GM19025 (cell line): ENCODE measurements at regions not wholly inside any gene's neighbourhood (a gene's known extent, or its start where the extent isn't known, plus 50 kb on each side); places are given as distances from the start of the nearest gene placed in this dataset.
"Not testable (repeated sequence)": the region's sequence is repeated elsewhere in the genome, so short reads cannot be mapped to it uniquely, and the experiment has no call there.

Source experiments
- ATAC-seq: cut with Tn5 transposase; IDR thresholded peaks from one replicate; pipeline ENCODE4 v1.9.1; 2021; ENCODE audit warnings: mild to moderate bottlenecking, low read depth, moderate library complexity; ENCODE audit not compliant: unreplicated experiment

DNA sequence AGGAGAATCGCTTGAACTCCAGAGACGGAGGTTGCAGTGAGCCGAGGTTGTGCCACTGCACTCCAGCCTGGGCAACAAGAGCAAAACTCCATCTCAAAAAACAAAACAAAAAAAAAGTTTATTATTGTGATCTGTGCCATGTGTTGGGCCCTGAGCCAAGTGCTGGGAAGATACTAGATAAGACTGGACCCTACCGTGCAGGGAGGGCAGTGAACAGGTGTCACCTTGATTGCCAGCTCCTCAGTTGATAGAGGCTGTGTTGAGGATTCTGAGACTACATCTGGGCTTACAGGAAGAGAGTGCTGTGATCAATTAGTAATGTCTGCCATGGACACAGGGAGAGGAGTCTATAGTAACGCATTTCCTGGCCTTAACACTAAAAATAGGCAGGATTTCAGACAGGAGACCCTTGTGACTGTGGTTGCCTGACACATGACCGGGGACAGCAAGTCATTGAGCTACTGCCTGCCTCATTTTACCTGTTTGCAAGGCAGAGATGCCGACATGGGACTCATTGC is 201.5 kb downstream of the C9orf50 start:
- no peak for ATAC-seq

DNA sequence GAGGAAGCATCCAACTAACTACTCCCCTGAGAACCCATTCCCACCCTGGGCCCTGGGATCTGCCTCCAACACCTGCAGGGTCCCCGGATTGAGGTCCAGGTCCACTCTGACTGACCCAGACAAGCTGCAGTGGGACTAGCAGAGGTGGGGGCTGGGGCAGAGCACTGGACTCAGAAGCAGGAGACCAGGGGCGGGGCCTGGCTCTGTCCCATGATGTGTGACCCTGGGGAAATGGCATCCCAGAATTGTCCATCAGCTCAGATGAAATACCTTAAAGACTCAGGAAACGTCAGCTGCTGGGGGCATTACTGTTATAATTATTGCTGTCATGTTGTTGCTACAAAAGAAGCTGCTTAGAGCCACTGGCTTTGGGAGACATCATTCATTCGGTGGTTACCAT is 202.4 kb downstream of the C9orf50 start:
- ATAC-seq = no peak

DNA sequence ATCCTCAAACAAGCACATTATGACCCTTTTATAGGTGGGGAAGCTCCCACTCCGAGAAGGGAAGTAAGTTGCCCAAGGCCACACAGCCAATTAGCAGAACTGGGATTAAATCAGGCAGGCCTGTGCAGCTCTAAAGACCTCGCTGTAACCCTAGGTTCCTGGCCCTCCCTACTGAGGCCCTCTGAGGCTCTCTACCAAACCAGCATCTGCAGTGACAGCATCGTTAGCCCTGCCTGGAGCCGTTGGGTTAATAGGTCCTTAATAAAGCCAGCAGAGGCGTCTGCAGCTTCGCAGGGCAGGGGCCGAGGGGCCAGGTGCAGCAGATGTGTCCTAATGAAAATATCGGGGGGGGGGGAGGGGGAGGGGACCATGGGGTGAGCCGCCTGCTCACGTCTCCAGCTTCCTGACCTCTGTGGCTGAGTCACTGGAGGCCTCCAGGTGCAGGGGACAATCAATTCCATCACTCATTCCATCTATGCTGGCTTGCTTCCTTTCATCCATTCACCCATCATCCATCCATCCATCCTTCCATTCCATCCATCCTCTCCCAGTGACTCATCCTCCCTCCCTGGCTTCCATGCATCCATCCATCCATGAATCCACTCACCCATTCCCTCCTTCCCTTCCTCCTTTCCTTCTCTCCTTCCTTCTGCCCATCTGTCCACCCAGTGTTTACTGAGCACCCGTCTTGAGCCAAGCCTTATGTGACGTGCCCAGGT is 203.9 kb downstream of the C9orf50 start:
- no peak for ATAC-seq

DNA sequence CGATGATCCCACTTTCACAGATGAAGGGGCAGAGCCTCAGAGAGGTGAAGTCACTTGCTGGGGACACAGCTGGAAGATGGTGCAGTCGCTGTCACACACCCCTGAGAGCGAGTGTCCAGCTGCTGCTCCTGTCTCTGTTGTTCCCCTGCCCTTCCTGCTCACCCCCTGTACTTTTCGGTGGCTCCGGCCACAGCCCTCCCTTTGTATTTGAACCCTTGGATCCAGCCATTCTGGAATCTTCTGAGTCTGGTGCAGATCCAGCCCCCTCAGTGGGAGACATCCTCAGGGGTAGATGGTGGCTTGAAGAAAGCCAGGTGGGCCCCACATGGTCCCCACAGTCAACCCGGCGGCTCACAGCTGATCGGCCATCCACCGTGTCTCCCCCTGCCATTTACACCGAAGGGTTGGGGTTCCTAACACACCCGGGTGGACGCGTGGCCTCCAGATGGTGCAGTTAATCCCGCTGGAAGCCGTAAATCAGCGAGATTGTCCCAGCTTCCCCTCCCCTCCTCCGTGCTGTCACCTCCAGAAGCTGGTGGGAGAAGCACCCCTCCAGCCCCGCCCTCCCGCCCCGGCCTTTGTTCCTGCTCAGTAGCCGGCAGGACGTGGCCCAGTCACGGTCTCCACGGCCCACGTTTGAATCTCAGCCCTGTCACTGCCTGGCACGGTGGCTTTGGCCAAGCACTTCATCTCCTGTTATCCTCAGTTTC is 204.8 kb downstream of the C9orf50 start:
- no peak for ATAC-seq

DNA sequence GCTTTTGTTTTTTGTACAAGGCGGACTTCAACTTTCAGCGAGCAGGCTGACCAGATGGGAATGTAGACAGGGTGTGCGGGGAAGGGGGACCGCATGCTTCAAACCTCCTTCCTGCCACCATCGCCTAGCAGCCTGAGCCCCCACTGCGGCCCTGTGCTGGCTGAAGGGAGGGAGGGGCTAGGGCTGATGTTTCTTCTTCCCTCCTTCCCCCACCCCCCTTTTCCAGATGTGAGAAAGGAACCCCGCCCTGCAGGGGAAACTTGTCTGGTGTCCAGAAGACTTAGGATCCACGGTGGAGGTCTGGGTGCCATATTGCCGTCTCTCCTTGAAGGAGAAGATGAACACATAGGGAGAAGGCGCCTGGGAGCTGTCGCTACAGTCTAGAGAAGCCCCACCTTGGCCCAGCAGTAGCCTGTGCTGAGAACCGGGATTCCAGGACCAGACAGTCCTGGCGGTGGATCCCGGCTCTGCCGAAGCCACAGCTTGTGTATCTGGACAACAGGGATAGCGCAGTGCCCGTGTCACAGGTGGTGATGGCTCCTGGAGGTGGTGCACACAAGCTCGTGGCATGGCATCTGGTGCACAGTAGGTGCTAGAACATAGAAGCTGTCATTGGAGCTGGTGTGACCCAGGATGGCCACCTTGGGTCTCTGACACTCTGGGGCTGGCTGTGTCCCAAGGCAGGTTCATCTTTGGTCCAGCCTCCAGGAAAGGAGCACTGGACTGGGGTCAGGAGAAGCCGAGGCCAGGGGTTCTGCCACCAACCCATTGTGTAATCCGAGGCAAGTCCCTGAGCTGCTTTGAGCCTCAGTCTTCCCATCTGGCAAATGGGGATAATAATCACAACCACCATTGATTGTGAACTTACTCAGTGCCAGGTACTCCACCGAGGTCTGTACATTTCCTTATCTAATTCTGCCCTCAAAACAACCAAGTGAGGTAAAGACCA is 205.6 kb downstream of the C9orf50 start:
- no peak for ATAC-seq

DNA sequence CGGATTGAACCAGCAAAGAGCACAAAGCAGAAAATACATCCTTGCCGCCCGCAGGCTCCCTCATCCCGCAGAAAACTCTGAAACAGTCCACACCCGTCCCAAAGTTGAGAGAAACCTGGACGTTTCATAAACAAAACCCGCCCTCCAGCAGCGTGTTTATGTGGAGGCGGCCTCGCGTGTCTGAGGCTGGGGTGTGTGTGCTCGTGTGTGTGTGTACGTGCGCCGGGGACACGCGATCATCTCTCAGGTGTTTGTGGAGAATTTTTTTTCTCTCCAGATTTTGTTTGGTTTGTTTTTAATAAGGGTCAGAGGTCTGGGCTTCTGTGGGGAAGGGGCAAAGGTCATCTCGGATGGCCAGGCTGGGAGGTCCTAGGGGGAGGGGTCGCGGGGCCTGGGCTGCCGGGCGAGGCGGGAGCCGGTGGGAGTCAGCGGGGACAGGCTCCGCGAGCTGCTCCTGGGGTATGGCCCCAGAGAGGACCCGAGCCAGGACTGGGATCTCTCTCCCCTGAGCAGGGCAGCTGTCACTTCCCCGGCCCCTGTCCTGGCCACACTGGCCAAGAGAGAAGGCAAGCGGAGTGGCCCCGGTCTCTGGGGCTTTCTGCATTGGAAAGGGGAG is 206.4 kb downstream of the C9orf50 start:
- no peak for ATAC-seq

DNA sequence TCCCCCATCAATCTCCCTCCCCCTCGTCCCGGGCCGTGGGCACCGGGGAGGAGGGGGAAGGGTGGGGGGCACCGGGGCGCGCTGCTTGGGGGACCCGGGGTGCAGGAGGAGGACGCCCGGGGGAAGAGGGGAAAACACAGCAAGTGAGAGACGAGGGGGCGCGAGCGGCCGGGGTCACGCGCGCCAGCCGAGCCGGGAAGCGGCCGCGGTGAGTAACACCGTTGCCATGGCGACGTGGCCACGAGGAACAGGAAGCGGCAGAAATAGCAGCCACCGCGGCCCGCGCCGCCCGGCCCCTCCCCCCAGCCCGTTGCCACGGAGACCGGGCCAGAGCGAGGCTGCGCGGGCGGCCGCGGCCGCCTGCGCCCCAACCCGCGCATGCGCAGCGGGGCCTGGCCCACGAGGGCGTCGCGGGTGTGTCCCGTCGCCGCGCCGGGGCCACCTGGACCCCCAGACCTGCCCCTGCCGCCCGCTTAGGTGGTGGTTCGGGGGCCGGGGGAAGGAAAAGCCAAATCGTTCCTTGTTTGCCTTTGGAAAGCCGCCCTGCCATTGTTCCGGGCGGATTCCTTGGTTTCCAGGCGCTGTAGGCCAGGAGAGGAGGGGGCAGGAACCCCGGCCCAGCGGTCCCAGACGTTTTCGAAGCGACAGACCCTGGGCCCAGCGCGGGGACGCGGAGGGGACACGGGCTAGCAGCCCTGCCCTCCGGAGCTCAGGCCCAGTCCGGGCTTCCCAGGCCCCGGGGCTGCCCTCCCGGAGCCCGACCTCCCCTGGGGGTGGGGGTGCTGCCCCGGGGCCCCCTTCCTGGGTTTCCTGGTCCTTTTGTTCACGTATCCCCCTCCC is 207.1 kb downstream of the C9orf50 start:
- peak; percentile 87 for ATAC-seq

DNA sequence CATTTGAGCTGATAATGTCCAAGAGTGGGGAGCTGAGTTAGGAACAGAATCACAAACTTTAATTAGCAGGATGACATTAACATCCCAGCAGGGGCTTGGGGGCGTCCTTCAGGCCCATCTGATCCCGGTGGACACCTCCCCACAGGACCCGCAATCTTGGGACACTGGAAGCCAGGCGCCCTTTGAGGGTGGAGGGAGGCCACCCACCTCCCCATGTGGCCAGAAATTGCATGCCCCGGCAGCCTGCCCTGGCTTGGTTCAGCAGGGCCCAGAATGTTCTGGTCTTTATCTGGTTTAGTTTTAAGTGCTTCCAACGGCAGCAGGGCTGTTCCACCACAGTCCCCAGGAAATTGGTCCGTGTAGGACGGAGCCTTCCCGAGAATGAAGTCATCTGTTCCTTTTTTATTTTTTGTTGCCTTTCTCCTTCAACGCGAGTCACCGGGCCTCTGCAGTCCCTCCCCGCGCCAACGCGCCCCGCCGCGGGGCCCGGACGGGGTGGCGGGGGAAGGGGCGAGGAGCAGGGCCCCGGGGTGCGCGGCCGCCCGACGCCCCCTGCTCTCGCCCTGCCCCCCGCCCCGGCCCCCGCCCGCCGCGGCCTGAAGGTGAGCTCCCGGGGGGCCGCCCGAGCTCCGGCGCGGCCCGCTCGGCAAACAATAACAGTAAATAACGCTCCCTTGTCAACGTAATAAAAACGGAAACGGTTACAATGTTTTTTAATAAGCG is 207.9 kb downstream of the C9orf50 start:
- ATAC-seq = peak; percentile 17

DNA sequence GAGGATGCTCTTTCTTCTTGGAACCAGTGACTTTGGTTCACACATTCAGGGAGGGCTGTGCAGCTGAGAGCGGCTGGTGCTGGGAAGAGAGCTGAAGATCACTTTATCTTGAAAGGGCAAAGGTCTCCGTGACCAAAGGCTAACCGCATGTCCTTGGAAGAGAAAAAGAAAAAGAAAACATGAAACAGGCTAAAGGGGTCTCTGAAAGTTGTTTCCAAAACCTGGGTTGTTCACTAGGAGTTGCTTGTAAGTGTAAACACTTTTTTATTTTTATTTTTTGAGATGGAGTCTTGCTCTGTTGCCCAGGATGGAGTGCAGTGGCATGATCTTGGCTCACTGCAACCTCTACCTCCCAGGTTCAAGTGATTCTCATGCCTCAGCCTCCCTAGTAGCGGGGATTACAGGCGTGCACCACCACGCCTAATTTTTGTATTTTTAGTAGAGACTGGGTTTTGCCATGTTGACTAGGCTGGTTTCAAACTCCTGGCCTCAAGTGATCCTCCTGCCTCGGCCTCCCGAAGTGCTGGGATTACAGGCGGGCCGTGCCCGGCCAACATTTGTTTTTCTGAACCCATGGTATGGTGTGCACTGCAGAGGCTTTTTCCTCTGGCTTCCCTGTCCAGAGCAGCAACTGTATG is 208.6 kb downstream of the C9orf50 start:
- not testable (repeated sequence) for ATAC-seq

DNA sequence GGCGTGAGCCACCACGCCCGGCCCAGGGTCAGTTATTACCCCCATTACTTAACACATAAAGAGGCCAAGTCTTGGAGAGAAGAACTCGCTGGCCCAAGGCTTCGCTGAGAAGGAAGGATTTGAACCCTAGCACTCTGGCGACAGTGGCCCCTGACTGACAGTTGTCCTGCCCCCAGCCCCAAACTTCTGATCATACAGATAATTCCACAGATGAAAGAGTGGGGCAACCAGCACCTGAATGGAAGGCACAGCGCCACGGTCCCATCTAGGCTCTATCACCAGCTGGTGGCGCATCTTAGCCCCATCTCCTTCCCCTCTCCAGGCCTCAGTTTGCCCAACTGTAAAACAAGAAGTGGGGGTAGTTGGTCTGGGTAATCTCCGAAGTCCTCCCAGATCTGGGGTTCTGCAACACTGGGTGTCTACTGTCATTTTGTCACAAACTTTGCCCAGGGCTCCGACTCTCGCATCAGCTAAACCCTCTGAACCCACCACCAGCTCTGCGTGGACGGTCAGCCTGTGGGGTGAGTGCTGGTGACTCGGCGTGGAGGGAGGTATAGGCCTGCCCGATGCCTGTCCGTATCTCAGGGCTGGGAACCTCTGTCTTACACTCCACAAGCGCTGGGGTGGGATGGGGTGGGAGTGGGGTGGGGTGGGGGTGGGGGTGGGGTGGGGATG is 209.3 kb downstream of the C9orf50 start:
- no peak for ATAC-seq

DNA sequence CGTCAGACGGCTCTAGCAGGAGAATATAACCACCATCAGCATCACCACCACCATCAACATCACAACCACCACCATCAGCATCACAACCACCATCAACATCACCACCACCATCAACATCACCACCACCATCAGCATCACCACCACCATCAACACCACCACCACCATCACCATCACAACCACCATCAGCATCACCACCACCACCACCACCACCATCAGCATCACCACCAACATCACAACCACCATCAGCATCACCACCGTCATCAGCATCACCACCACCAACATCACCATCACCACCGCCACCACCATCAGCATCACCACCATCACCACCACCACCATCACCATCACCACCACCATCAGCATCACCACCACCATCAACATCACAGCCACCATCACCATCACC is 210.7 kb downstream of the C9orf50 start:
- no peak for ATAC-seq

DNA sequence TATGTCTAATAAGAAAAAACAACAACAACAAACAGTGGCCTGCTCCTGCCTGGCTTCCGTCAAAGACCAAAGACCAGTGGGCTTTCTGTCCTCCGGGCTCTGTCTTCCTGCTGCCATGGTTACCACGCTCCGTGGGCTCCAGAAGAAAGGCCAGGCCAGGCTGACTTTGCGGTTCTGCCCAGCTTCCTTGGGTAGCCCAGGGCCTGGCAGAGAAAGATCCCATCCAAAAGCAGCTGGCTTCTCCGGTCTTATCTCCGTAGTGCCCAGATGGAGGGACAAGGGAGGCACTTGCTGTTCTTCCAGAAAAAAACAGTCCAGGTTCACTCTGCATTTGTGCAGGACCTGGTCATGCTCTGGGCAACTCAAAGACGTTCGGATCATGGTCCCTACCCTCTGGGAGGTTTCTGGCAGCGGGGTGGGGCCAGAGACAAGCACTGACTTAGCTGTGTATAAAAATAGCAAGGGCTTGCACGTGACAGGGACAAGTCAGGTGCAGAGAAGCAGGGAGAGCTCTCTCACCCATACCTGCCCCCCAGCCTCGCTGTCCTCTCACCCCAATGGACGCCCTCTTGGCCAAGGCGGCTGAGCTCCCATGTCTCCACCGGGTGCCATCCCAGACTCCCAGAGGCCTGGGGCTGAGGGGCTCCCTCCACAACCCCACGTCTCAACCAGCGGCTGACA is 212.2 kb downstream of the C9orf50 start:
- no peak for ATAC-seq

DNA sequence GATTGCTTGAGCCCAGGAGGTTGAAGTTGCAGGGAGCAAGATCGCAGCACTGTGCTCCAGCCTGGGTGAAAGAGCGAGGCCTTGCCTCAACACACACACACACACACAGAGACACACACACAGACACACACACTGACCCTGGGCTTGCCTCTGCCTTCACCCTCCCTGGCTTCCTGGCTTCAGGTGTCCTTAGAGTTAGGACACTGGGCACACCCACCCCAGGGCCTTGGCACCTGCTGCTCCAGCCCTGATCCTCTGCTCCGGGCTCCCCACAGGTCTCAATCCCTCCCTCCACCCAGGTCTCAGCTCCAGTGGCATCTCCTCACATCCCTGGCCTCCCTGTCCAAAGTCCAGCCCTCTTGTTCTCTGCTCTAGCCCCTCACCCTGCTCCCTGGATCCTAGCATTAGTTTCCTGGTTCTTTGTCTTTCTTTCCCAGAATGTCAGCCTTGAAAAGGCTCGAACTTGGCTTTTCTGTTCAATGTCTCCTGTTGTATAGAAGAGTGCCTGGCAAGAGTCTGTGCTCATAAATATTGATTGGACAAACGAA is 212.9 kb downstream of the C9orf50 start:
- ATAC-seq = no peak

DNA sequence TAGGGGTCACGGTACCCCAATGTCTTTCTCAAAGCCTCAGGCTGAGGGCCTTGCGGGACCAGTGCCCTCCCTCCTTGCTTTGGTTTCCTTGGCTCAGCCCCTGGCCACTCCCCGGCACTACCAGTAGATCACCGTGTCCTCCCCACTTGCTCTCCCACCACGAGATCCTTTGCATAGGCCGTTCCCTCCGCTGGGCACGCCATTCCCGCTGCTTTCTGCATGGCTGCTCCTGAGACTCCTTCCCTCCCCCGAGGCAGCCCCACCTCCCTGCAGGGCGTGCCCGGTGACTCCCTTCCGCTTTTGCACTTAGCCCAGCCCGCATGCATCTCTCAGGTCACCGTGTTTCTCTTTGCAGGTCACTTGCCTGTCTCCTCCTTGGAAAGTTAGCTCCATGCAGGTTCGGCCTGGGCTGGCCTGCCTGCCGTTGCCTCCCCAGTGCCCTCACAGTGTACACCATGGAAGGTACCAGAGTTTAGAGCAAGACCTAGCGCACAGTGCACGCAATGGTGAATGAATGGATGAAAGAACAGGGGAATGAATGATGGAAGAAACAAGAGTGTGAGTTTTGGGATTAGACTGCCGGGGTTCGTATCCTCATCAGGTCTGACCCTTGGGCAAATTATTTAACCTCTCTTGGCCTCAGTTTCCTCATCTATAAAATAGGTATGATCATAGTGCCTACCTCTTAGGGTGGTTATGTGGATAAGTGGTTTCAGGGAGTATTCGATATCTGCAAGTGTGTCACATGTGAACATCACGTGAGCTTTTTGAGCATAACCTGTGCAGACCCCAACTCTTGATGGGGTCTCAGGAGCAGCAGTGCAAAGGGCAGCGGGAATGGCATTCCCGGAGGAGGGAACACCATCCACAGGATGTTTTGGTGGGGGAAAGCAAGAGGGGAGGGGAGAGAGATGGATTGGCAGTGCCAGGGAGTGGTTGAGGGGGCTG is 214.3 kb downstream of the C9orf50 start:
- ATAC-seq = no peak

DNA sequence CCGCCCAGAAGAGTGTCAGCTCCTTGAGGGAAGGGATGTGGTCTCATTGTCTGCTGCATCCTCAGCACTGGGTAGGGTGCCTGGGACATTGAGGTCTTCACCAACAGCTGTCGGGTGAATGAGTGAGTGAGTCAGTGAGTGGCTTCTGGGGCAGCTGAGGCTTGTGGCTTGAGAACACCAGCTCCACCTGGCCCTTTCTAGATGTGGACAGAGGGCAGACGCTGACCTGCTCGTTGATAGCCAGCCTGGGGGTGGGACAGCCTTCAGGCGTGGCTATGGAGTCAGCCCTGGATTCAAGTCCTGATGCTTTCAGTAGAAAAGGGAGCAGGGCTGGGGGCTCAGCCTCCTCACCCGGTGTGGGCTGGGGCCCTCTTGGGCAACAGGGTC is 215.1 kb downstream of the C9orf50 start:
- no peak for ATAC-seq
